ENCODE measurements at regions not wholly inside any gene's neighbourhood (a gene's known extent, or its start where the extent isn't known, plus 50 kb on each side); places are given as distances from the start of the nearest gene placed in this dataset.

DNA sequence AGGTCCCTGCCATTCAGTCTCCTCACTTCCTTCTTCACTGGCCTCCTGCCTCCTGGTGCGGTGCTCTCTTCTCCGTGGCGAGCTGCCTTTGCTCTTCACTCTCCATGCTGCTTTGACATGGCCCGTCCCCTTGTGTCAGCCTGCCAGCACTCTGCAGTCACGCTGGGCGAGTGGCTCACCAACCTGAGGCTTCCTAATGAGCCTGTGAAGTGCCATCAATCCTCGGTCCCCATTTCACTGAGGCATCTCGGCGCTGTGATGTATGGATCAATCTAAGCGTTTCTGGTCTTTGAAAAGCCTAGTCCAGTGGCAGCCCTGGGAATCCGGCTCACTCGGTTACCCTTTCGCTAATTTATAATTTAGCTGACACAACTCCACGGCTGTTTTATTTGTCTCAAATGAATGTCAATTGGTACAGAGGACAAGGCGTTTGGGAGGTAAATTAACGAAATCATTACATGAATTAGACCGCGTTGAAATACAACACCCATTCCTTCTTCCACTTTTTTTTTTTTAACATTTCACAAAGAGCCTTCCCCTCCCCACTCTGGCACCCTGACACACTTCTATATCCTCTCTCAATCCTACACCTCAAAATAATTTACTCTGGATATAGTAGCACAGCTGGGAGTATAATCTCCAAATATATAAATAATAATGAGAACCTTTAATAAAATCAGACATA lies 610.7 kb downstream of the TMEM114 start:
- POLR2A ChIA-PET, result no interaction called here
- no peak overlapping the region for H2AFZ ChIP-seq (ENCODE audit: low read length)
- H3K27ac ChIP-seq (ENCODE audit: low read depth, low read length, poor library complexity, severe bottlenecking), result no peak overlapping the region
- no peak for DNase-seq (ENCODE audit: low spot score)
- CTCF ChIA-PET (ENCODE audit: unreplicated experiment), result no interaction called here
- no peaks in the 10 kb centered on the region for H3K36me3 ChIP-seq (ENCODE audit: insufficient read depth, low read length)
- H3K79me2 ChIP-seq (ENCODE audit: insufficient read depth, low read depth, low read length), result no peaks in the 10 kb centered on the region
- H3K4me3 ChIP-seq (ENCODE audit: low read depth, low read length, poor library complexity, severe bottlenecking), result no peak overlapping the region
- no peak for TF ChIP-seq EZH2phosphoT487 (IDR thresholded peaks at IDR 0.05; ENCODE audit: borderline replicate concordance, low read depth, low read length)
- TF ChIP-seq, protein P1, sequence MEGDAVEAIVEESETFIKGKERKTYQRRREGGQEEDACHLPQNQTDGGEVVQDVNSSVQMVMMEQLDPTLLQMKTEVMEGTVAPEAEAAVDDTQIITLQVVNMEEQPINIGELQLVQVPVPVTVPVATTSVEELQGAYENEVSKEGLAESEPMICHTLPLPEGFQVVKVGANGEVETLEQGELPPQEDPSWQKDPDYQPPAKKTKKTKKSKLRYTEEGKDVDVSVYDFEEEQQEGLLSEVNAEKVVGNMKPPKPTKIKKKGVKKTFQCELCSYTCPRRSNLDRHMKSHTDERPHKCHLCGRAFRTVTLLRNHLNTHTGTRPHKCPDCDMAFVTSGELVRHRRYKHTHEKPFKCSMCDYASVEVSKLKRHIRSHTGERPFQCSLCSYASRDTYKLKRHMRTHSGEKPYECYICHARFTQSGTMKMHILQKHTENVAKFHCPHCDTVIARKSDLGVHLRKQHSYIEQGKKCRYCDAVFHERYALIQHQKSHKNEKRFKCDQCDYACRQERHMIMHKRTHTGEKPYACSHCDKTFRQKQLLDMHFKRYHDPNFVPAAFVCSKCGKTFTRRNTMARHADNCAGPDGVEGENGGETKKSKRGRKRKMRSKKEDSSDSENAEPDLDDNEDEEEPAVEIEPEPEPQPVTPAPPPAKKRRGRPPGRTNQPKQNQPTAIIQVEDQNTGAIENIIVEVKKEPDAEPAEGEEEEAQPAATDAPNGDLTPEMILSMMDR (conservative IDR thresholded peaks at IDR 0.05; ENCODE audit: low read length), result no peak
- no TSS peak for BruUV-seq (replicated peaks)
- H3K9me2 ChIP-seq (ENCODE audit: insufficient read depth, low read length), result no peaks in the 10 kb centered on the region
- no peaks in the 10 kb centered on the region for H3K4me1 ChIP-seq (ENCODE audit: insufficient read depth, low read length, poor library complexity, severe bottlenecking)
- H3K9me3 ChIP-seq (ENCODE audit: low read length), result no peaks in the 10 kb centered on the region
- no peak overlapping the region for H3K4me2 ChIP-seq (ENCODE audit: low read length)
- intact Hi-C loops (cut with micrococcal nuclease; ENCODE audit: unreplicated experiment), result no loop called here
- no peaks in the 10 kb centered on the region for H4K20me1 ChIP-seq (ENCODE audit: insufficient read depth, low read length)

DNA sequence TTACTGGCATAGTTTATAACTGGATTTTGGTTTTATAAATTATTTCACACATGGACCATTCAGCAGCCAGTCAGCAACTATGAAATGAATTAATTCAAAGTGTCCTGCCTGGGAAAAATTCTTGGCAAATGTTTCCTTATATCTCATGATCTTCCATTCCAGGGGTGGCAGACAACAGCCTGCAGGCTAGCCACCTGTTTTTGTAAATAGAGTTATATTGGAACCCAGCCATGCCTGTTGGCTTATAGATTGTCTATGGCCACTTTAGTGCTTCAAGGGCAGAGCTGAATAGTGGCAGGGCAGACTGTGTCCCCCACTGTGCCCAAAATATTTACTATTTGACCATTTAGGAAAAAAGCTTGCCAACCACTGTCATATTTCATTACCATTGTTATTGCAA lies 613.7 kb downstream of the TMEM114 start:
- POLR2A ChIA-PET, result no interaction called here
- no TSS peak for BruUV-seq (replicated peaks)
- TF ChIP-seq, protein P1 (conservative IDR thresholded peaks at IDR 0.05; ENCODE audit: low read length), result no peak
- no peak for TF ChIP-seq EZH2phosphoT487 (IDR thresholded peaks at IDR 0.05; ENCODE audit: borderline replicate concordance, low read depth, low read length)

DNA sequence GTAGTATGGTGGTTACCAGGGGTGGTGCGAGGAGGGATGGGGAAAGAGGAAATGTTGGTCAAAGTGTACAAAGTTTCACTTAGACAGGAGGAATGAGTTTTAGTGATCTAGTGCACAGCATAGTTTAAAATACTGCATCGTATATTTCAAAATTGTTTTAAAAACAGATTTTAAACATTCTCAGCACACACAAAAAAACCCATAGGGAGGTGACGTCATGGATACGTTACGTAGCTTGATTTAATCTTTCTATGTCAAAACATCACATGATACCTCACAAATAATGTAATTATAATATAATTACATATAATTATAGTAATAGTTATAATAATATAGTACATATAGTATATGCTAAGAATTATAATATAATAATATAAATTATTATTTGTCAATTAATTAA lies 614.2 kb downstream of the TMEM114 start:
- no peak overlapping the region for H3K27ac ChIP-seq (ENCODE audit: low read depth, low read length, poor library complexity, severe bottlenecking)
- no peak overlapping the region for H3K4me3 ChIP-seq (ENCODE audit: low read depth, low read length, poor library complexity, severe bottlenecking)
- DNase-seq (ENCODE audit: low spot score), result no peak
- ChIA-PET CTCF (ENCODE audit: unreplicated experiment) (no interaction called here), POLR2A (no interaction called here)
- no peaks in the 10 kb centered on the region for H3K9me3 ChIP-seq (ENCODE audit: low read length)
- intact Hi-C loops (cut with micrococcal nuclease; ENCODE audit: unreplicated experiment), result no loop called here
- H3K4me2 ChIP-seq (ENCODE audit: low read length), result no peak overlapping the region
- no peaks in the 10 kb centered on the region for H3K4me1 ChIP-seq (ENCODE audit: insufficient read depth, low read length, poor library complexity, severe bottlenecking)
- H3K36me3 ChIP-seq (ENCODE audit: insufficient read depth, low read length), result no peaks in the 10 kb centered on the region
- TF ChIP-seq, protein P1 (conservative IDR thresholded peaks at IDR 0.05; ENCODE audit: low read length), result no peak
- no peak for TF ChIP-seq EZH2phosphoT487 (IDR thresholded peaks at IDR 0.05; ENCODE audit: borderline replicate concordance, low read depth, low read length)
- H3K9me2 ChIP-seq (ENCODE audit: insufficient read depth, low read length), result no peaks in the 10 kb centered on the region
- BruUV-seq (replicated peaks), result no TSS peak
- no peaks in the 10 kb centered on the region for H3K79me2 ChIP-seq (ENCODE audit: insufficient read depth, low read depth, low read length)
- H2AFZ ChIP-seq (ENCODE audit: low read length), result no peak overlapping the region
- no peaks in the 10 kb centered on the region for H4K20me1 ChIP-seq (ENCODE audit: insufficient read depth, low read length)

More for the DNA sequence above, 613.7 kb downstream of the TMEM114 start:
- no peak overlapping the region for H3K27ac ChIP-seq (ENCODE audit: low read depth, low read length, poor library complexity, severe bottlenecking)
- CTCF ChIA-PET (ENCODE audit: unreplicated experiment), result no interaction called here
- H4K20me1 ChIP-seq (ENCODE audit: insufficient read depth, low read length), result no peaks in the 10 kb centered on the region
- no peak overlapping the region for H3K4me3 ChIP-seq (ENCODE audit: low read depth, low read length, poor library complexity, severe bottlenecking)
- H2AFZ ChIP-seq (ENCODE audit: low read length), result no peak overlapping the region
- no peaks in the 10 kb centered on the region for H3K9me2 ChIP-seq (ENCODE audit: insufficient read depth, low read length)
- no peak overlapping the region for H3K4me2 ChIP-seq (ENCODE audit: low read length)
- intact Hi-C loops (cut with micrococcal nuclease; ENCODE audit: unreplicated experiment), result no loop called here
- no peaks in the 10 kb centered on the region for H3K4me1 ChIP-seq (ENCODE audit: insufficient read depth, low read length, poor library complexity, severe bottlenecking)
- no peaks in the 10 kb centered on the region for H3K9me3 ChIP-seq (ENCODE audit: low read length)
- DNase-seq (ENCODE audit: low spot score), result no peak
- H3K79me2 ChIP-seq (ENCODE audit: insufficient read depth, low read depth, low read length), result no peaks in the 10 kb centered on the region
- H3K36me3 ChIP-seq (ENCODE audit: insufficient read depth, low read length), result no peaks in the 10 kb centered on the region

Measured in OCI-LY7 (cell line).